Neutrophil (primary cell): ENCODE measurements at regions not wholly inside any gene's neighbourhood (a gene's known extent, or its start where the extent isn't known, plus 50 kb on each side); places are given as distances from the start of the nearest gene placed in this dataset.

Experiments
- H3K27ac ChIP-seq: fragments of 200-600 bp; sonication (generic); 2 replicates; pipeline ENCODE4 v1.5.1; 2016; ENCODE audit warnings: mild to moderate bottlenecking, moderate library complexity
- H3K27me3 ChIP-seq: fragments of 200-600 bp; sonication (generic); 2 replicates; pipeline ENCODE4 v1.6.0; 2016; ENCODE audit warnings: mild to moderate bottlenecking
- H3K36me3 ChIP-seq: fragments of 200-600 bp; sonication (generic); 2 replicates; pipeline ENCODE4 v1.5.1; 2017
- H3K4me1 ChIP-seq, 2 experiments: fragments of 200-600 bp in 1 of 2; sonication (generic) in 1 of 2; 1 replicate in 1 of 2; 2 replicates in 1 of 2; pipeline versions ENCODE4 v1.5.1 to v1.6.1; 2013 to 2016; ENCODE audit warnings: low read depth in 1 of 2, low read length in 1 of 2, mild to moderate bottlenecking in 1 of 2, moderate library complexity in 1 of 2; ENCODE audit not compliant: control insufficient read depth in 1 of 2, insufficient read depth in 1 of 2
- H3K4me3 ChIP-seq, 2 experiments: fragments of 200-600 bp in 1 of 2; sonication (generic) in 1 of 2; 1 replicate in 1 of 2; 2 replicates in 1 of 2; pipeline ENCODE4 v1.5.1; 2013 to 2016; ENCODE audit warnings: low read depth in 1 of 2, low read length in 1 of 2, mild to moderate bottlenecking in 1 of 2, moderate library complexity in 1 of 2
- H3K9me3 ChIP-seq: fragments of 200-600 bp; sonication (generic); 2 replicates; pipeline ENCODE4 v1.5.1; 2016
- CTCF ChIP-seq: fragments of 200-600 bp; sonication (generic); IDR thresholded peaks from 2 replicates; pipeline ENCODE4 v1.5.1; 2016; ENCODE audit warnings: antibody characterized with exemption

- no peak overlapping the region for H3K27ac ChIP-seq
Observed at GRCh38 chr6:12578751-12579150, 137.8 kb upstream of the PHACTR1 start.

GRCh38 chr6:12580290-12580689 lies 136.3 kb upstream of the PHACTR1 start:
- H3K36me3 ChIP-seq, result no peaks in the 10 kb centered on the region
- H3K27me3 ChIP-seq, result no peaks in the 10 kb centered on the region
- no peaks in the 10 kb centered on the region for H3K4me1 ChIP-seq
- H3K27ac ChIP-seq, result no peak overlapping the region
- no peak overlapping the region for H3K4me3 ChIP-seq
- no peak for TF ChIP-seq CTCF
- no peaks in the 10 kb centered on the region for H3K9me3 ChIP-seq

More at GRCh38 chr6:12578751-12579150, 137.8 kb upstream of the PHACTR1 start:
- no peak overlapping the region for H3K4me3 ChIP-seq
- no peaks in the 10 kb centered on the region for H3K4me1 ChIP-seq
- no peaks in the 10 kb centered on the region for H3K27me3 ChIP-seq
- TF ChIP-seq CTCF, result no peak
- H3K36me3 ChIP-seq, result no peaks in the 10 kb centered on the region
- H3K9me3 ChIP-seq, result no peaks in the 10 kb centered on the region

- no peak for TF ChIP-seq CTCF
- no peaks in the 10 kb centered on the region for H3K36me3 ChIP-seq
- H3K27me3 ChIP-seq, result no peaks in the 10 kb centered on the region
- H3K4me1 ChIP-seq, result no peaks in the 10 kb centered on the region
- no peak overlapping the region for H3K4me3 ChIP-seq
- H3K27ac ChIP-seq, result no peak overlapping the region
- no peaks in the 10 kb centered on the region for H3K9me3 ChIP-seq
Observed at GRCh38 chr6:12582421-12583110, 134.0 kb upstream of the PHACTR1 start.

GRCh38 chr6:12584631-12585405 lies 131.7 kb upstream of the PHACTR1 start:
- H3K4me3 ChIP-seq, result no peak overlapping the region
- TF ChIP-seq CTCF, result no peak
- H3K4me1 ChIP-seq, result no peaks in the 10 kb centered on the region
- H3K27ac ChIP-seq, result no peak overlapping the region
- no peaks in the 10 kb centered on the region for H3K36me3 ChIP-seq
- no peaks in the 10 kb centered on the region for H3K27me3 ChIP-seq
- H3K9me3 ChIP-seq, result no peaks in the 10 kb centered on the region

- Histone ChIP-seq H3K27ac (no peak overlapping the region), H3K27me3 (no peaks in the 10 kb centered on the region), H3K9me3 (no peaks in the 10 kb centered on the region), H3K4me1 (no peaks in the 10 kb centered on the region), H3K36me3 (no peaks in the 10 kb centered on the region), H3K4me3 (no peak overlapping the region)
- no peak for TF ChIP-seq CTCF
Observed at GRCh38 chr6:12585497-12585958, 131.0 kb upstream of the PHACTR1 start.
